PC-3 (cell line): ENCODE measurements at regions not wholly inside any gene's neighbourhood (a gene's known extent, or its start where the extent isn't known, plus 50 kb on each side); places are given as distances from the start of the nearest gene placed in this dataset.

Experiments used
- ATAC-seq: fragments of 200-7000 bp; cut with Tn5 transposase; 2 replicates; pipeline ENCODE4 v1.9.1; 2020; ENCODE audit warnings: mild to moderate bottlenecking, moderate library complexity
- BruUV-seq: library from RNA; stranded (reverse); fragments of 400-500 nt; replicated peaks from 2 replicates; lab custom pipeline; 2021; lab: Mats Ljungman, UMichigan
- CTCF ChIA-PET: fragments of 300-600 bp; sonication (Branson Sonifier 250); formaldehyde crosslinking; loops from one replicate; lab custom pipeline; 2022; ENCODE audit warnings: antibody characterized with exemption; lab: Charles Lee
- POLR2A ChIA-PET: fragments of 300-600 bp; sonication (Branson Sonifier 250); formaldehyde crosslinking; loops from one replicate; lab custom pipeline; 2022; ENCODE audit warnings: antibody characterized with exemption; ENCODE audit not compliant: unreplicated experiment; lab: Charles Lee
- DNase-seq: peaks from one replicate; pipeline ENCODE4 v3.0.0-alpha.2; 2015
- H2AFZ ChIP-seq: fragments of 300-600 bp; sonication (generic); 2 replicates; pipeline ENCODE4 v1.6.0; 2016; ENCODE audit warnings: antibody characterized with exemption, low read length
- H3F3A ChIP-seq: fragments of 300-600 bp; sonication (generic); one replicate; pipeline ENCODE4 v1.6.0; 2017; ENCODE audit warnings: antibody characterized with exemption, low read length, control low read depth, mild to moderate bottlenecking; ENCODE audit not compliant: unreplicated experiment
- H3K27ac ChIP-seq: fragments of 300-600 bp; sonication (generic); 2 replicates; pipeline ENCODE4 v1.5.1; 2016; ENCODE audit warnings: mild to moderate bottlenecking, low read length
- H3K27me3 ChIP-seq: fragments of 300-600 bp; sonication (generic); 2 replicates; pipeline ENCODE4 v1.6.1; 2016; ENCODE audit warnings: low read length, mixed read lengths
- H3K36me3 ChIP-seq: fragments of 300-600 bp; sonication (generic); 2 replicates; pipeline ENCODE4 v1.6.1; 2016; ENCODE audit warnings: low read depth, mixed run types, low read length, mixed read lengths
- H3K4me1 ChIP-seq: fragments of 300-600 bp; sonication (generic); 2 replicates; pipeline ENCODE4 v1.5.1; 2016; ENCODE audit warnings: low read length; ENCODE audit not compliant: insufficient read depth
- H3K4me2 ChIP-seq: fragments of 300-600 bp; sonication (generic); 2 replicates; pipeline ENCODE4 v1.6.0; 2016; ENCODE audit warnings: low read length
- H3K4me3 ChIP-seq: fragments of 300-600 bp; sonication (generic); 2 replicates; pipeline ENCODE4 v1.5.1; 2016; ENCODE audit warnings: mild to moderate bottlenecking, low read length, mixed read lengths
- H3K79me2 ChIP-seq: fragments of 300-600 bp; sonication (generic); 2 replicates; pipeline ENCODE4 v1.6.1; 2017; ENCODE audit warnings: low read length, mixed read lengths
- H3K9ac ChIP-seq: fragments of 300-600 bp; sonication (generic); 2 replicates; pipeline ENCODE4 v1.6.0; 2016; ENCODE audit warnings: mild to moderate bottlenecking, low read length
- H3K9me2 ChIP-seq: fragments of 300-600 bp; sonication (generic); replicated peaks from 2 replicates; pipeline ENCODE4 v1.6.1; 2016; ENCODE audit warnings: mixed run types, low read length, mixed read lengths
- H3K9me3 ChIP-seq: fragments of 300-600 bp; sonication (generic); 2 replicates; pipeline ENCODE4 v1.6.1; 2016; ENCODE audit warnings: low read length, mixed read lengths
- H4K20me1 ChIP-seq: fragments of 300-600 bp; sonication (generic); 2 replicates; pipeline ENCODE4 v1.6.1; 2016; ENCODE audit warnings: low read length, mixed read lengths
- EZH2 ChIP-seq: fragments of 300-600 bp; sonication (generic); IDR thresholded peaks from one replicate; pipeline ENCODE4 v1.6.1; 2017; ENCODE audit warnings: antibody characterized with exemption, mild to moderate bottlenecking, low read length; ENCODE audit not compliant: unreplicated experiment
- EZH2phosphoT487 ChIP-seq: fragments of 300-600 bp; sonication (generic); IDR thresholded peaks from 2 replicates; pipeline ENCODE4 v1.6.1; 2018; ENCODE audit warnings: mild to moderate bottlenecking, antibody characterized with exemption, low read length, borderline replicate concordance
- intact Hi-C: fragments of 100-400 bp; cut with micrococcal nuclease; formaldehyde crosslinking; loops from 2 replicates; pipeline ENCODE4 v1.9.0; 2023
- TF ChIP-seq, protein P1 (sequence below): fragments of 300-600 bp; sonication (generic); conservative IDR thresholded peaks from 2 replicates; pipeline ENCODE4 v1.5.1; 2017; ENCODE audit warnings: antibody characterized with exemption, low read depth, mild to moderate bottlenecking, low read length

DNA sequence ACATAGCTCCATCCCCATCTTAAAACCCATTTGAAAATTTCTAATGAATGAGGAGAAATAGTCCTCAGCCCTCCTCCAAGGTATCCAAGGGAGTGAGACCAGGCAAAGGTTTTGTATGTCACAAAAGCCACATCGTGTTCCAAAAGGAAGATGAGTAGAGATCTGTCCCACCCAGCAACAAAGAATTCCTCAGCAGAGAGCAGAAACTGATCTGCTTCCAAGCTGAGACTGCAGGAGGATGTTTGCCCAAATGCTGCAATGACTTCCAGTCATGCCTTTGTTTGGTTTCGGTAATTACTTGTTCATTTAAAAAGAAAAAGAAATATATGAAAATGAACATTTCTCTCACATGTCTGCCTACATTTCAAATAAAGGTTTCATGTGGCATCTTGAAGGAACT lies 186.9 kb downstream of the SETD4 start:
- H3K9me3 ChIP-seq: no peaks in the 10 kb centered on the region
- H4K20me1 ChIP-seq: no peaks in the 10 kb centered on the region
- H3K4me2 ChIP-seq: peak overlapping the region; percentile 71
- H3K4me1 ChIP-seq: no peaks in the 10 kb centered on the region
- DNase-seq: no peak
- H3K36me3 ChIP-seq: no peaks in the 10 kb centered on the region
- no TSS peak for BruUV-seq
- H2AFZ ChIP-seq: peak overlapping the region; percentile 49
- no peaks in the 10 kb centered on the region for H3K9me2 ChIP-seq
- H3K27ac ChIP-seq: no peak overlapping the region
- intact Hi-C loops: no loop called here
- ChIA-PET POLR2A (interaction anchor here (0.6 kb wide), 1 partner anchor 897 kb away, joined by 3 read pairs; no protein-coding TSS in a partner anchor), CTCF (interaction anchor here (0.6 kb wide), 1 partner anchor 14 kb away, joined by 3 read pairs; no protein-coding TSS in a partner anchor)
- no peaks in the 10 kb centered on the region for H3K79me2 ChIP-seq
- H3F3A ChIP-seq: no peaks in the 10 kb centered on the region
- H3K4me3 ChIP-seq: peak overlapping the region; percentile 41; the same call in 1 of the 2 replicates
- no peak for TF ChIP-seq EZH2phosphoT487
- TF ChIP-seq, protein P1, sequence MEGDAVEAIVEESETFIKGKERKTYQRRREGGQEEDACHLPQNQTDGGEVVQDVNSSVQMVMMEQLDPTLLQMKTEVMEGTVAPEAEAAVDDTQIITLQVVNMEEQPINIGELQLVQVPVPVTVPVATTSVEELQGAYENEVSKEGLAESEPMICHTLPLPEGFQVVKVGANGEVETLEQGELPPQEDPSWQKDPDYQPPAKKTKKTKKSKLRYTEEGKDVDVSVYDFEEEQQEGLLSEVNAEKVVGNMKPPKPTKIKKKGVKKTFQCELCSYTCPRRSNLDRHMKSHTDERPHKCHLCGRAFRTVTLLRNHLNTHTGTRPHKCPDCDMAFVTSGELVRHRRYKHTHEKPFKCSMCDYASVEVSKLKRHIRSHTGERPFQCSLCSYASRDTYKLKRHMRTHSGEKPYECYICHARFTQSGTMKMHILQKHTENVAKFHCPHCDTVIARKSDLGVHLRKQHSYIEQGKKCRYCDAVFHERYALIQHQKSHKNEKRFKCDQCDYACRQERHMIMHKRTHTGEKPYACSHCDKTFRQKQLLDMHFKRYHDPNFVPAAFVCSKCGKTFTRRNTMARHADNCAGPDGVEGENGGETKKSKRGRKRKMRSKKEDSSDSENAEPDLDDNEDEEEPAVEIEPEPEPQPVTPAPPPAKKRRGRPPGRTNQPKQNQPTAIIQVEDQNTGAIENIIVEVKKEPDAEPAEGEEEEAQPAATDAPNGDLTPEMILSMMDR: no peak
- TF ChIP-seq EZH2: no peak
- peak; percentile 45; the same call in 1 of the 2 replicates for ATAC-seq
- no peak overlapping the region for H3K9ac ChIP-seq
- 0 out of 2 replicates have a peak, but pooled peaks cover 4% of the 10 kb centered on the region for H3K27me3 ChIP-seq

DNA sequence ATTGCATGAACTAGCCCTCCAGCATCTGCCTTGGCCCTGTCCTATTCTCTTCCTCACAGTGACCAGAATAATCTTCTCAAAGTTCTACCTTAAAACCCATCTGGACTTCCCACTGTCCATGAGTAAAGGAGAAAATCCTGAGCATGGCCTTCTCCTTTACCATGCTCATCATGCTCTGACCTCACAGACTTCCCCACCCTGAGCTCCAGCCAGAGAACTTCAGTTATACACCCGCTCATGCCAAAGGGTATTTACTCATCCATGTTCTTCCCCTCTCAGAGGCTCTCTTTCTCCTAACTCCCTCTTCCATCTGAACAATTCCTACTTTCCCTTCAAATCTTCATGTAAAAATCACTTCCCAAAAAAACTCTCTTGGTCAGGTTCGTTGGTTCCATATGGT lies 188.4 kb downstream of the SETD4 start:
- Histone ChIP-seq H3K4me1 (no peaks in the 10 kb centered on the region), H2AFZ (no peak overlapping the region), H3K36me3 (no peaks in the 10 kb centered on the region), H3K4me2 (no peak overlapping the region), H3K4me3 (no peak overlapping the region), H3K9ac (no peak overlapping the region), H3K9me2 (no peaks in the 10 kb centered on the region), H3K27ac (no peak overlapping the region), H3K79me2 (no peaks in the 10 kb centered on the region), H3K9me3 (no peaks in the 10 kb centered on the region), H4K20me1 (no peaks in the 10 kb centered on the region), H3K27me3 (0 out of 2 replicates have a peak, but pooled peaks cover 4% of the 10 kb centered on the region), H3F3A (no peaks in the 10 kb centered on the region)
- no TSS peak for BruUV-seq
- ATAC-seq (no peak), DNase-seq (no peak)
- CTCF ChIA-PET: no interaction called here
- TF ChIP-seq EZH2 (no peak), EZH2phosphoT487 (no peak)
- TF ChIP-seq, protein P1: no peak
- intact Hi-C loops: no loop called here
- POLR2A ChIA-PET: no interaction called here

DNA sequence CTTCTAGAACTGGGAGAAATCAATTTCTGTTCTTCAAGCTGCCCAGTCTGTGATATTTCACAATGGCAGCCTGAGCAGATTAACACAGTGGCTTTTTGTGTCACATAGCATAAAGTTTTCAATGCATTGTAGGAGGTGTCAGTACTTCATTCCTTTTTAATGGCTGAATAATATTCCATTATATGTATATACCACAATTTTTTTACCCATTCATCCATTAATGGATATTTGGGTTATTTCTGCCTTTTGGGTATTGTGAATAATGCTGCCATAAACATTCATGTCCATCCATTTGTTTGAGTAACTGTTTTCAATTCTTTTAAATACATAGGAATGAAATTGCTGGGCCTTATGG lies 191.5 kb downstream of the SETD4 start:
- Histone ChIP-seq H3K9me2 (no peaks in the 10 kb centered on the region), H3K79me2 (no peaks in the 10 kb centered on the region), H3K9me3 (no peaks in the 10 kb centered on the region), H3K27me3 (no peaks in the 10 kb centered on the region), H4K20me1 (no peaks in the 10 kb centered on the region), H3F3A (no peaks in the 10 kb centered on the region), H3K9ac (no peak overlapping the region), H3K4me1 (no peaks in the 10 kb centered on the region), H3K4me2 (no peak overlapping the region), H3K27ac (no peak overlapping the region), H3K36me3 (no peaks in the 10 kb centered on the region), H3K4me3 (no peak overlapping the region), H2AFZ (no peak overlapping the region)
- no TSS peak for BruUV-seq
- ATAC-seq: no peak
- TF ChIP-seq, protein P1: no peak
- TF ChIP-seq EZH2phosphoT487 (no peak), EZH2 (no peak)
- intact Hi-C loops: no loop called here
- ChIA-PET POLR2A (no interaction called here), CTCF (no interaction called here)
- no peak for DNase-seq
